ENCODE measurements at regions not wholly inside any gene's neighbourhood (a gene's known extent, or its start where the extent isn't known, plus 50 kb on each side); places are given as distances from the start of the nearest gene placed in this dataset.

GRCh38 chr4:181503687-181504390 is 739.4 kb upstream of the TENM3 start:
- Histone ChIP-seq H3K4me3 (replicated peaks; ENCODE audit: low read depth, low read length) (no peak overlapping the region), H3K27me3 (replicated peaks; ENCODE audit: control insufficient read depth, insufficient read depth, low read length) (no peaks in the 10 kb centered on the region), H3K36me3 (ENCODE audit: control insufficient read depth, insufficient read depth, low read length) (no peaks in the 10 kb centered on the region)
- no peak for DNase-seq (ENCODE audit: extremely low read depth, insufficient read length)
- TF ChIP-seq, protein P1, sequence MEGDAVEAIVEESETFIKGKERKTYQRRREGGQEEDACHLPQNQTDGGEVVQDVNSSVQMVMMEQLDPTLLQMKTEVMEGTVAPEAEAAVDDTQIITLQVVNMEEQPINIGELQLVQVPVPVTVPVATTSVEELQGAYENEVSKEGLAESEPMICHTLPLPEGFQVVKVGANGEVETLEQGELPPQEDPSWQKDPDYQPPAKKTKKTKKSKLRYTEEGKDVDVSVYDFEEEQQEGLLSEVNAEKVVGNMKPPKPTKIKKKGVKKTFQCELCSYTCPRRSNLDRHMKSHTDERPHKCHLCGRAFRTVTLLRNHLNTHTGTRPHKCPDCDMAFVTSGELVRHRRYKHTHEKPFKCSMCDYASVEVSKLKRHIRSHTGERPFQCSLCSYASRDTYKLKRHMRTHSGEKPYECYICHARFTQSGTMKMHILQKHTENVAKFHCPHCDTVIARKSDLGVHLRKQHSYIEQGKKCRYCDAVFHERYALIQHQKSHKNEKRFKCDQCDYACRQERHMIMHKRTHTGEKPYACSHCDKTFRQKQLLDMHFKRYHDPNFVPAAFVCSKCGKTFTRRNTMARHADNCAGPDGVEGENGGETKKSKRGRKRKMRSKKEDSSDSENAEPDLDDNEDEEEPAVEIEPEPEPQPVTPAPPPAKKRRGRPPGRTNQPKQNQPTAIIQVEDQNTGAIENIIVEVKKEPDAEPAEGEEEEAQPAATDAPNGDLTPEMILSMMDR (IDR thresholded peaks at IDR 0.05; ENCODE audit: insufficient read depth, low read length, poor library complexity, severe bottlenecking): no peak

DNA sequence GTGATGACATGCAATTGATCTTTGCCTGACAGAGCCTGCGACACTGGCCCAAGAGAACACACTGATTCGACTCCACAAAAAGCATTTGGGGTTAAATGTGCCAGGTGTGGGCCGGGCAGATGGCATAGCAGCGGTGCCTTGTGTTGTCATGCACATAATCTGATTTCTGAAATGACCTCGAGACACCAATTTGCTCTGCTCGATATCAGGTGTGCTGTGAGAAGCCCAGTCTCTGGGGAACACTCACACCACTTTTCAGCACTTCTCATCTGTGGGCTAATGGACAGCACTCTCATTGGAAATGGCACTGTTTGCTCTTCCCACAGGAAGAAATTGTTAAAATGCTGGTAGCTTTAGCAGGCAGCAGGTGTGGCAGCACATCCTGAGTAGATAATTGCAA is 738.3 kb upstream of the TENM3 start:
- Histone ChIP-seq H3K4me3 (replicated peaks; ENCODE audit: low read depth, low read length) (no peak overlapping the region), H3K36me3 (ENCODE audit: control insufficient read depth, insufficient read depth, low read length) (no peaks in the 10 kb centered on the region), H3K27me3 (replicated peaks; ENCODE audit: control insufficient read depth, insufficient read depth, low read length) (no peaks in the 10 kb centered on the region)
- no peak for DNase-seq (ENCODE audit: extremely low read depth, insufficient read length)
- TF ChIP-seq, protein P1 (IDR thresholded peaks at IDR 0.05; ENCODE audit: insufficient read depth, low read length, poor library complexity, severe bottlenecking): no peak

DNA sequence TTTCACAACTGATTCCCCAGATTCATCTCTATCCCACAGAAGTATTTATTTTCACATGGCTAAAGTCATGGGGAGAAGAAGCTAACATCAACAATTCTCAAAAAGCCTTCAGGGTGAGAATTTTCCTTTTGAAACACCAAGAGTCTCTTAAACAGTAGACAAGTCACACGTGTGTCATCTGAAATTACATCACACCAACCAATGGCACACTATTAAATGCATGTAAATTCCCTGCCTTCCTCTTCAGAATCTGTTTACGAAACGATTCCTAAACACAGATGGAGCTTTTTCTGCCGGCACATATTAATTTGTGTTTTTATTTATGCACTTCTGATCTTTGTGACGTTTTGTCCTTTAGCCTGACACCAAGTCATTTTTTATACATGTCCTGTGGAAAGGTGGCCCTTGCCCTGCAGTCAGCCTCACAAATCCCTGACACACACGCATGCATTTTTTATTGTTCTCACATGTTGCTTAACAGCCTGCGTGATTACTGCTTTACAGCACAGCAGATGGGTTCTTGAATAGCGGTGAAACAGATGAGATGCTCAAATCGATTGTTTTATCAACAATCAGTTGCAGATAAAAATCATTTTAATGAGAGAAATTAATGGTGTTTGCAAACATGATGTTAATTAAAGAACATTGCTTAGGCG is 735.9 kb upstream of the TENM3 start:
- no peak for DNase-seq (ENCODE audit: extremely low read depth, insufficient read length)
- no peak overlapping the region for H3K4me3 ChIP-seq (replicated peaks; ENCODE audit: low read depth, low read length)
- TF ChIP-seq, protein P1 (IDR thresholded peaks at IDR 0.05; ENCODE audit: insufficient read depth, low read length, poor library complexity, severe bottlenecking): no peak
- no peaks in the 10 kb centered on the region for H3K36me3 ChIP-seq (ENCODE audit: control insufficient read depth, insufficient read depth, low read length)
- H3K27me3 ChIP-seq (replicated peaks; ENCODE audit: control insufficient read depth, insufficient read depth, low read length): no peaks in the 10 kb centered on the region

DNA sequence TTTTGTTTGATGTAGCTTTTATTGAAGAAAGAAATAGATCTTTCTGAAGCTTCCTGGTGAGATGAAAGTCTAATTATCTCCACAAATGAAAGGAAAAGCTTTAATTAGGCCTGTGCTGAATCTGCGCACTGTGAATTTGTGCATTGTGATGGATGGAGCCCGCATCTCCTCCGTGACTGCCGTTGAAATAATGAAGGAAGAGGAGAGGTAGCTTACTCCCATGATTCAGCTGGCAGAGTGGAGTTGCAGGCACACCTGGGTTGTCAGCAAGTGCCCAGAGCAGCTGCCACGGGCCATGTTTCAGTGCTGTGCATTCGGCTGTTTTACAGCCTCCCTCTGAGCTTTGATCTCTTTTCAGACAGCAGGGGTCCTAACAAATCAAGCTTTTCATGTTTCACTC is 735.3 kb upstream of the TENM3 start:
- Histone ChIP-seq H3K36me3 (ENCODE audit: control insufficient read depth, insufficient read depth, low read length) (no peaks in the 10 kb centered on the region), H3K4me3 (replicated peaks; ENCODE audit: low read depth, low read length) (no peak overlapping the region), H3K27me3 (replicated peaks; ENCODE audit: control insufficient read depth, insufficient read depth, low read length) (no peaks in the 10 kb centered on the region)
- DNase-seq (ENCODE audit: extremely low read depth, insufficient read length): no peak
- TF ChIP-seq, protein P1 (IDR thresholded peaks at IDR 0.05; ENCODE audit: insufficient read depth, low read length, poor library complexity, severe bottlenecking): no peak

GRCh38 chr4:181508601-181509000 is 734.6 kb upstream of the TENM3 start:
- Histone ChIP-seq H3K27me3 (replicated peaks; ENCODE audit: control insufficient read depth, insufficient read depth, low read length) (no peaks in the 10 kb centered on the region), H3K4me3 (replicated peaks; ENCODE audit: low read depth, low read length) (no peak overlapping the region), H3K36me3 (ENCODE audit: control insufficient read depth, insufficient read depth, low read length) (no peaks in the 10 kb centered on the region)
- DNase-seq (ENCODE audit: extremely low read depth, insufficient read length): no peak
- TF ChIP-seq, protein P1 (IDR thresholded peaks at IDR 0.05; ENCODE audit: insufficient read depth, low read length, poor library complexity, severe bottlenecking): no peak
